ENCODE measurements at regions not wholly inside any gene's neighbourhood (a gene's known extent, or its start where the extent isn't known, plus 50 kb on each side); places are given as distances from the start of the nearest gene placed in this dataset.

GRCh38 chr5:142516732-142517131 is 169.2 kb downstream of the FGF1 start:
- no peaks in the 10 kb centered on the region for H3K27me3 Mint-ChIP-seq
- no peaks in the 10 kb centered on the region for H3K4me1 Mint-ChIP-seq
- no peak overlapping the region for H3K27ac Mint-ChIP-seq
- H3K9me3 Mint-ChIP-seq, result peaks cover 7% of the 10 kb centered on the region
- no peak for DNase-seq
- H3K36me3 Mint-ChIP-seq, result no peaks in the 10 kb centered on the region
- no peak overlapping the region for H3K4me3 Mint-ChIP-seq

- H3K27ac Mint-ChIP-seq, result no peak overlapping the region
- no peak for DNase-seq
- H3K4me3 Mint-ChIP-seq, result no peak overlapping the region
- peaks cover 7% of the 10 kb centered on the region for H3K9me3 Mint-ChIP-seq
- H3K27me3 Mint-ChIP-seq, result no peaks in the 10 kb centered on the region
- H3K36me3 Mint-ChIP-seq, result no peaks in the 10 kb centered on the region
- H3K4me1 Mint-ChIP-seq, result no peaks in the 10 kb centered on the region
Measured at GRCh38 chr5:142515036-142515435, 170.9 kb downstream of the FGF1 start.

GRCh38 chr5:142514196-142514595 is 171.7 kb downstream of the FGF1 start:
- no peaks in the 10 kb centered on the region for H3K27me3 Mint-ChIP-seq

GRCh38 chr5:142512043-142513042 is 173.5 kb downstream of the FGF1 start:
- Mint-ChIP-seq H3K27ac (no peak overlapping the region), H3K4me1 (peaks cover 7% of the 10 kb centered on the region), H3K27me3 (no peaks in the 10 kb centered on the region), H3K4me3 (no peak overlapping the region), H3K36me3 (no peaks in the 10 kb centered on the region), H3K9me3 (peaks cover 7% of the 10 kb centered on the region)
- no peak for DNase-seq

More at GRCh38 chr5:142514196-142514595, 171.7 kb downstream of the FGF1 start:
- H3K4me3 Mint-ChIP-seq, result no peak overlapping the region
- peaks cover under 1% of the 10 kb centered on the region for H3K4me1 Mint-ChIP-seq
- no peak overlapping the region for H3K27ac Mint-ChIP-seq
- no peak for DNase-seq
- no peaks in the 10 kb centered on the region for H3K36me3 Mint-ChIP-seq
- peaks cover 7% of the 10 kb centered on the region for H3K9me3 Mint-ChIP-seq

GRCh38 chr5:142511358-142511757 is 174.5 kb downstream of the FGF1 start:
- Mint-ChIP-seq H3K4me3 (no peak overlapping the region), H3K27ac (no peak overlapping the region), H3K4me1 (peaks cover 12% of the 10 kb centered on the region), H3K36me3 (no peaks in the 10 kb centered on the region), H3K9me3 (peaks cover 3% of the 10 kb centered on the region), H3K27me3 (no peaks in the 10 kb centered on the region)
- no peak for DNase-seq

- Mint-ChIP-seq H3K4me3 (no peak overlapping the region), H3K27ac (no peak overlapping the region)
Measured at GRCh38 chr5:142509026-142509425, 176.9 kb downstream of the FGF1 start.

GRCh38 chr5:142508591-142508990 is 177.3 kb downstream of the FGF1 start:
- H3K9me3 Mint-ChIP-seq, result no peaks in the 10 kb centered on the region
- H3K4me1 Mint-ChIP-seq, result peaks cover 24% of the 10 kb centered on the region
- no peaks in the 10 kb centered on the region for H3K36me3 Mint-ChIP-seq
- H3K4me3 Mint-ChIP-seq, result no peak overlapping the region
- no peak for DNase-seq
- no peaks in the 10 kb centered on the region for H3K27me3 Mint-ChIP-seq
- no peak overlapping the region for H3K27ac Mint-ChIP-seq

More at GRCh38 chr5:142509026-142509425, 176.9 kb downstream of the FGF1 start:
- H3K9me3 Mint-ChIP-seq, result no peaks in the 10 kb centered on the region
- DNase-seq, result no peak
- no peaks in the 10 kb centered on the region for H3K36me3 Mint-ChIP-seq
- H3K27me3 Mint-ChIP-seq, result no peaks in the 10 kb centered on the region
- peaks cover 19% of the 10 kb centered on the region for H3K4me1 Mint-ChIP-seq

GRCh38 chr5:142507531-142508372 is 178.1 kb downstream of the FGF1 start:
- Mint-ChIP-seq H3K4me3 (no peak overlapping the region), H3K9me3 (no peaks in the 10 kb centered on the region), H3K4me1 (peaks cover 29% of the 10 kb centered on the region), H3K27ac (no peak overlapping the region), H3K36me3 (no peaks in the 10 kb centered on the region), H3K27me3 (no peaks in the 10 kb centered on the region)
- DNase-seq, result no peak

GRCh38 chr5:142506756-142507155 is 179.1 kb downstream of the FGF1 start:
- no peak overlapping the region for H3K4me3 Mint-ChIP-seq
- no peaks in the 10 kb centered on the region for H3K27me3 Mint-ChIP-seq
- H3K27ac Mint-ChIP-seq, result no peak overlapping the region
- H3K9me3 Mint-ChIP-seq, result no peaks in the 10 kb centered on the region
- peaks cover 29% of the 10 kb centered on the region for H3K4me1 Mint-ChIP-seq
- no peak for DNase-seq
- H3K36me3 Mint-ChIP-seq, result no peaks in the 10 kb centered on the region

- Mint-ChIP-seq H3K27me3 (no peaks in the 10 kb centered on the region), H3K9me3 (no peaks in the 10 kb centered on the region), H3K4me1 (peaks cover 29% of the 10 kb centered on the region), H3K27ac (no peak overlapping the region), H3K36me3 (no peaks in the 10 kb centered on the region), H3K4me3 (no peak overlapping the region)
- no peak for DNase-seq
Measured at GRCh38 chr5:142506046-142506445, 179.8 kb downstream of the FGF1 start.

- Mint-ChIP-seq H3K36me3 (no peaks in the 10 kb centered on the region), H3K9me3 (no peaks in the 10 kb centered on the region), H3K27ac (no peak overlapping the region), H3K4me3 (no peak overlapping the region), H3K4me1 (peaks cover 20% of the 10 kb centered on the region), H3K27me3 (no peaks in the 10 kb centered on the region)
- DNase-seq, result no peak
Measured at GRCh38 chr5:142501890-142502289, 177.1 kb upstream of the SPRY4 start.

- Mint-ChIP-seq H3K4me1 (peaks cover 10% of the 10 kb centered on the region), H3K27ac (no peak overlapping the region), H3K36me3 (no peaks in the 10 kb centered on the region)
Measured at GRCh38 chr5:142500227-142500905, 175.5 kb upstream of the SPRY4 start.

GRCh38 chr5:142499591-142500226 is 174.9 kb upstream of the SPRY4 start:
- no peak overlapping the region for H3K27ac Mint-ChIP-seq
- no peaks in the 10 kb centered on the region for H3K27me3 Mint-ChIP-seq
- no peaks in the 10 kb centered on the region for H3K36me3 Mint-ChIP-seq
- no peaks in the 10 kb centered on the region for H3K9me3 Mint-ChIP-seq
- H3K4me1 Mint-ChIP-seq, result peaks cover 10% of the 10 kb centered on the region
- no peak overlapping the region for H3K4me3 Mint-ChIP-seq
- no peak for DNase-seq

More at GRCh38 chr5:142500227-142500905, 175.5 kb upstream of the SPRY4 start:
- H3K27me3 Mint-ChIP-seq, result no peaks in the 10 kb centered on the region
- DNase-seq, result no peak
- H3K9me3 Mint-ChIP-seq, result no peaks in the 10 kb centered on the region
- H3K4me3 Mint-ChIP-seq, result no peak overlapping the region

- no peak overlapping the region for H3K4me3 Mint-ChIP-seq
- H3K9me3 Mint-ChIP-seq, result no peaks in the 10 kb centered on the region
- peaks cover 2% of the 10 kb centered on the region for H3K4me1 Mint-ChIP-seq
- DNase-seq, result no peak
- H3K36me3 Mint-ChIP-seq, result no peaks in the 10 kb centered on the region
- no peaks in the 10 kb centered on the region for H3K27me3 Mint-ChIP-seq
- H3K27ac Mint-ChIP-seq, result no peak overlapping the region
Measured at GRCh38 chr5:142498298-142498697, 173.5 kb upstream of the SPRY4 start.

Measured in activated naive CD8-positive, alpha-beta T cell treated with anti-CD3 and anti-CD28 coated beads for 36 hours (primary cell).